GM21529 (cell line): ENCODE measurements at regions not wholly inside any gene's neighbourhood (a gene's known extent, or its start where the extent isn't known, plus 50 kb on each side); places are given as distances from the start of the nearest gene placed in this dataset.

Experiments
- ATAC-seq: cut with Tn5 transposase; IDR thresholded peaks from one replicate; pipeline ENCODE4 v1.9.1; 2021; ENCODE audit not compliant: unreplicated experiment

DNA sequence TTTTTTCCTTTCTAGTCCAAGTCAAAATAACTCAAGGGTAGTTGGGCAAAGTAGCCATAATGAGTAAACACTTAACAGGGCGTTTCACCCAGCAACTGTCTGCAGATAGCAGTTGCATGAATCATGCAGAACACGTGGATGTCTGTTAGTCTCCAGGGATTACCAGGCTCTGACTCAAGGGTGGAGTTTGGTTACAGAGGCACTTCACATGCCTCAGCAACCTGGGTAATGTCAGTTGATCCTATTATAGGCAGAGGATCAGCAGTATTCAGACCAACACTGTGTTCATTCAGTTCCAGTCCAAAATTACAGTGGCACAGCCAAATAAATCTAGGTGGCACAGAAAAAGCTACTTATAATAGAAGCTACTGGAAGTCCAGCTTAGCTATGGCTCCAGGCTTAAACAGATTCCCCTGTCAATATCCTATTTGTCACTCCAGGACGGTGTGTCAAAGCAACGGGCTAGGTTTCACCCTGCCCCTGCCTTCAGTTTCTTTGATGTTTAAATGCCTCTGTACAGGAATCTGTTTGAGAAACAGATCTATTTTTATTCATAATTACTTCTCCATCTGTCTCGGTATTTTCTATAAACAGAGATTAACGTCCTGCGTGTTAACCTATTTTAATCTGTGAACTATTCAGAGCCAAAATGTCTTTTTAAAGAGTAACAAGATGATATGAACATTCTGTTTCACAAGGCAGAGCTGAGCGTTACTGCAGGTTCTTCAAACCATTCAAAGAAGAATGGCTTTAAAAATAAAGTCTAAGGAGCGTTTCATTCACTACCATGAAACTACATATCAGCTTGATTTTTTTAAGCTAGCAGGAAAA is 162.6 kb upstream of the AKR1E2 start:
- ATAC-seq = peak; percentile 89

- no peak for ATAC-seq
Observed at GRCh38 chr10:4662576-4663161, 163.3 kb upstream of the AKR1E2 start.

DNA sequence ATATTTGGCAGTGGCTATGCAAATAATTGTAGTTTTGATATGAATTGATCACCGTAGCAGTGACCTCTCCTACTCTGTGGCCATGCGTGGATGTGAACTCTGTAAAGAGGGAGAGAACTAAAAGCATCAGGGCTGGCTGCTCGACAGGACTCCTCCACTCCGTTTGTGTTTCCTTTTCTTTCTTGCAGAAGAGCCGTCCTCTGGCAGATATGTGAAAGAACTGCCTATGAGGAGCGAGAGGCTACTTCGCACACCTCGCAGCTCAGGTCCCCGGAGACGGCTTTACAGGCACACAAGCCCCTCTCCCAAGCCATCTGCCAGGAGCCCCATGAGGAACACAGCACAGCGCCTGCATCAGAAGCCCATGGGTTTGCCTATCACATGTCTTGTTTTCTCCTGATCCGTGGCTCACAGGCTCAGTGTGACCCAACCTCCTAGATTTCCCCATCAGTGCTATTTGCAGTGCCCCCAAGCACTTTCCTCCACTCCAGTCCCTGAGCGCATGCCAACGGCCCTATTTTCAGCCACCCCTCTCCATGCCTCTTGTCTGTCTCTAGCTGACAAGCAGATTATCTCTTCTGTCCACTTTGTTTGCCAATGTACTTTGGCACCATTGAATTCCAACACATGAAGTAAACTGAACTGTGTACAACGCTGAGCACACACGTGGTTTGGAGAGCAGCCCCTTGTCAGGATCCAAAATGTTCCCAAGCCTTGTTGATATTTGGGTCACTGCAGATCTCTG is 164.3 kb upstream of the AKR1E2 start:
- ATAC-seq = no peak

GRCh38 chr10:4658777-4659176 is 167.2 kb upstream of the AKR1E2 start:
- no peak for ATAC-seq

DNA sequence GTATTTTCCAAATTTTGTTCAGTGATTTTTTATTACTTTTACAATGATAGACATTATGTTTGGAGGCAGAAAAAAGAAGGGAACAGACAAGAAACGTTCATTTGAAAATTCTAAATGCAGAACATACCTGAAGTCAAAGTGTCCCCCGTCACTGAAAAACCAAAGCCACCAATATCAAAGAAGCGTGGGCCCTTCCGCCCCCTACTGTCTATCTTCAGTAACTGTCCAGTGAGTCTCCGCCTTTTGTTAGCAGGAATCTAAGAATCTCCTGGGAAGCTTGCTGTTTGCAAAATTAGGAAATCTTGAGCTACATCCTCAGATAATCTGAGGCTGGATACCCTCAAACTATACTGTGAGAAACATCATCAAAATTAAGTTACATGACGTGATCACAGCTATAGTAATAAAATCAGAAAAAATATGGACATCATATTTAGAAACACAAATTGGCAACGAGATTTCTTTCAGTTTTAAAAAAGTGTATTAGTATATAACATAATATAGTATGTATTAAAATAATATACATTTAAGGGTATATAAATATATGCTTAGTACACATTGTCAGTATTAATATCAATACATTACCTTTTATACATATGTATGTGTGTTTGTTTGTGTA is 169.3 kb upstream of the AKR1E2 start:
- no peak for ATAC-seq

DNA sequence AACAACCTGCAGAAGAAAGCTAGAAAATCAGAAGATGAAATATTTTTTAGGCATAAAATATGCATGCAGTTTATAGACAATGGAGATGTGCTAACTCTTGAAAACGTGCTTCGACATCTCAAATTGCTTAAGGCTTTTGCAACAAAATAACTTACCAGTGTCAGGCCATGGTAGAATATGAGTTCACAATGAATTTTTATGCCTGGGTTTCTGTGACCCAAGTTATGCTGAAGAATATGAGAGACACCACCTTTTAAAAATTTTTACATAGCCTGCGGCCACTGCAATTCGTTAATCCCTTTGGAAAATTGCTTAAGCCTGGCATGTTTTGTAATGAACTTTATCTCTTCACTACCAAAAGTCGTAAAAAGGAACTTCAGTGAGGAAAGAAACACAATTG is 170.1 kb upstream of the AKR1E2 start:
- no peak for ATAC-seq

DNA sequence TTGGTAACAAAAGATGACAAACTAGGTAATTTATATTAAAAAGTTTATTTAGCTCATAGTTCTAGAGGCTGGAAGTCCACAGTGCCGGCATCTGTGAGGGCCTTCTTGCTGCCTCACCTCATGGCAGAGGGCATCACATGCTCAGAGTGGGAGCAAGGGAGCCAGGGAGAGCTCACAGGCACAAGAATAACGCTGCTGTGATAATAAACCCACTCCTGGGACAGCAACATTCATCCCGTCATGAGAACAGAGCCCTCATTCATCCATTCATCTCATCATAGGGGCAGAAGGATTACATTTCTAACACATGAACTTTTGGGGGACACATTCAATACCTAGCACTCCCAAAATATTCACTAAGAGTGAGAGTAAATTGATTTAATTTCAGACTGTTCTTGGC is 170.6 kb upstream of the AKR1E2 start:
- no peak for ATAC-seq

GRCh38 chr10:4654496-4654895 is 171.5 kb upstream of the AKR1E2 start:
- no peak for ATAC-seq

DNA sequence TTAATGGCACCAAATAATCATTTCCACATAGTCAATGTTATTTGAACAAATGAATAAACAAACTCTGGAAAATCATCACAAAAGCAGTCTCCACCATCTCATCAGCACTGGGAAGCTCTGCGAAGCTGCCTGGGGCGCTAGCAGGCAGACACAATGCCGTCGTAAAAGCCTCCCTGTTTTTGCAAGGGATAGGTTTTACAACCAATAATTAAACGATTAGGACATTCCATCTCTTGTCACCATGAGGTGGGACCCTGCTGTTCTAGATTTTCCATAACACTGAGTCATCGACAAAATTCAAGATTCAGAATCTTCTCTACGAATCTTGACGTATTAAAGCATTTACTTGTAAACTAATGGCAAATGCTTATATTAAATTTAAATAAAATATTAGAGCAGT is 172.8 kb upstream of the AKR1E2 start:
- ATAC-seq = no peak

- peak; percentile 83 for ATAC-seq
Observed at GRCh38 chr10:4652111-4653010, 173.6 kb upstream of the AKR1E2 start.

- ATAC-seq = peak; percentile 42
Observed at GRCh38 chr10:4651404-4652037, 174.5 kb upstream of the AKR1E2 start.

- ATAC-seq = no peak
Observed at GRCh38 chr10:4650582-4650981, 175.4 kb upstream of the AKR1E2 start.

- no peak for ATAC-seq
Observed at GRCh38 chr10:4649886-4650508, 176.0 kb upstream of the AKR1E2 start.

- no peak for ATAC-seq
Observed at GRCh38 chr10:4649471-4649870, 176.5 kb upstream of the AKR1E2 start.

- no peak for ATAC-seq
Observed at GRCh38 chr10:4648999-4649398, 177.0 kb upstream of the AKR1E2 start.

- ATAC-seq = no peak
Observed at GRCh38 chr10:4647109-4647785, 178.8 kb upstream of the AKR1E2 start.

- no peak for ATAC-seq
Observed at GRCh38 chr10:4646547-4646946, 179.5 kb upstream of the AKR1E2 start.

GRCh38 chr10:4645836-4646235 is 180.2 kb upstream of the AKR1E2 start:
- no peak for ATAC-seq

- no peak for ATAC-seq
Observed at GRCh38 chr10:4643471-4643870, 182.5 kb upstream of the AKR1E2 start.
